C4-2B (cell line): ENCODE measurements at regions not wholly inside any gene's neighbourhood (a gene's known extent, or its start where the extent isn't known, plus 50 kb on each side); places are given as distances from the start of the nearest gene placed in this dataset.

Source experiments
- H3K27ac ChIP-seq: fragments of 450-650 bp; 2 replicates; pipeline ENCODE4 v1.5.1; 2017
- CTCF ChIP-seq: fragments of 450-650 bp; conservative IDR thresholded peaks from 2 replicates; pipeline ENCODE4 v1.5.1; 2017; ENCODE audit warnings: mild to moderate bottlenecking
- ZFX ChIP-seq: fragments of 450-650 bp; IDR thresholded peaks from 2 replicates; pipeline ENCODE4 v1.6.1; 2017

- no peak overlapping the region for H3K27ac ChIP-seq
- TF ChIP-seq CTCF, result no peak
- no peak for TF ChIP-seq ZFX
Measured at GRCh38 chr11:114876234-114876633, 197.9 kb downstream of the NXPE2 start.

GRCh38 chr11:114877976-114878375 is 199.6 kb downstream of the NXPE2 start:
- no peak overlapping the region for H3K27ac ChIP-seq
- no peak for TF ChIP-seq ZFX
- TF ChIP-seq CTCF, result no peak

- TF ChIP-seq ZFX, result no peak
- TF ChIP-seq CTCF, result no peak
- H3K27ac ChIP-seq, result no peak overlapping the region
Measured at GRCh38 chr11:114880442-114880841, 202.1 kb downstream of the NXPE2 start.

GRCh38 chr11:114883472-114883871 is 205.1 kb downstream of the NXPE2 start:
- no peak for TF ChIP-seq ZFX
- TF ChIP-seq CTCF, result no peak
- no peak overlapping the region for H3K27ac ChIP-seq

GRCh38 chr11:114886644-114887265 is 208.4 kb downstream of the NXPE2 start:
- TF ChIP-seq ZFX (no peak), CTCF (no peak)
- no peak overlapping the region for H3K27ac ChIP-seq

GRCh38 chr11:114889594-114890011 is 211.3 kb downstream of the NXPE2 start:
- TF ChIP-seq CTCF (no peak), ZFX (no peak)
- no peak overlapping the region for H3K27ac ChIP-seq

GRCh38 chr11:114890038-114890437 is 211.7 kb downstream of the NXPE2 start:
- no peak overlapping the region for H3K27ac ChIP-seq
- no peak for TF ChIP-seq CTCF
- TF ChIP-seq ZFX, result no peak
